ENCODE measurements at regions not wholly inside any gene's neighbourhood (a gene's known extent, or its start where the extent isn't known, plus 50 kb on each side); places are given as distances from the start of the nearest gene placed in this dataset.
A peak's percentile ranks its signal among the peaks of the same experiment; 100 is the strongest.

DNA sequence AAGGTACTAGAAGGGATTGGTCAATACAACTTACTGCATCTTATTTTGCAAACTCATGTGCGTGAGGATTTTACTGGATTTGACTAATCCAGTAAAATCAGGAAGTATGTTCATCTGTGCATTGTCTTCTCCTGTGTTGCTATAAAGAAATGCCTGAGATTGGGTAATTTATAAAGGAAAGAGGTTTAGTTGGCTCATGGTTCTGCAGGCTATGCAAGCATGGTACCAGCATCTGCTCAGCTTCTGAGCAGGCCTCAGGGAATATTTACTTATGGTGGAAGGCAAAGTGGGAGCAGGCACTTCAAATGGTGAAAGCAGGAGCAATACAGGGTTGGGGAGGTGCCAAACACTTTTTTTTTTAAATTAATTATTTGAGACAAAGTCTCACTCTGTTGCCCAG, 2199.5 kb upstream of the WWC1 start:
- Mint-ChIP-seq H3K27ac (no peak overlapping the region), H3K36me3 (no peaks in the 10 kb centered on the region), H3K4me3 (no peak overlapping the region), H3K9me3 (peaks cover 2 to 15% (median 7%) of the 10 kb centered on the region in 7 donors), H3K4me1 (no peaks in the 10 kb centered on the region), H3K27me3 (ENCODE audit: low read depth in 3 of 3) (peaks cover 0 to 3% (median 0%) of the 10 kb centered on the region in 3 donors)
- Histone ChIP-seq H3K4me3 (replicated peaks in 1 of 3; ENCODE audit: low read depth in 2 of 3, low read length in 3 of 3) (no peak overlapping the region), H3K9ac (ENCODE audit: insufficient read depth, low read length, poor library complexity, severe bottlenecking) (no peak overlapping the region), H3K36me3 (replicated peaks in 1 of 2; ENCODE audit: control insufficient read depth in 1 of 2, insufficient read depth in 2 of 2, low read length in 2 of 2) (no peaks in the 10 kb centered on the region), H3K9me3 (replicated peaks in 1 of 2; ENCODE audit: control insufficient read depth in 1 of 2, insufficient read depth in 1 of 2, low read length in 2 of 2) (peaks cover 4 to 18% of the 10 kb centered on the region in 2 donors), H3K27ac (ENCODE audit: low read depth in 1 of 2, low read length in 2 of 2) (no peak overlapping the region), H3K4me1 (ENCODE audit: control insufficient read depth in 1 of 2, insufficient read depth in 2 of 2, low read length in 2 of 2) (no peaks in the 10 kb centered on the region), H3K79me2 (ENCODE audit: insufficient read depth, low read length) (no peaks in the 10 kb centered on the region), H3K27me3 (ENCODE audit: control insufficient read depth in 2 of 2, insufficient read depth in 2 of 2, low read length in 2 of 2) (no peaks in the 10 kb centered on the region), H4K20me1 (ENCODE audit: insufficient read depth, low read length) (no peaks in the 10 kb centered on the region), H2AFZ (ENCODE audit: insufficient read depth, low read depth, low read length, poor library complexity, severe bottlenecking) (no peak overlapping the region), H3K4me2 (replicated peaks; ENCODE audit: extremely low read depth, low read length, poor library complexity, severe bottlenecking) (no peak overlapping the region)
- TF ChIP-seq, protein P1, sequence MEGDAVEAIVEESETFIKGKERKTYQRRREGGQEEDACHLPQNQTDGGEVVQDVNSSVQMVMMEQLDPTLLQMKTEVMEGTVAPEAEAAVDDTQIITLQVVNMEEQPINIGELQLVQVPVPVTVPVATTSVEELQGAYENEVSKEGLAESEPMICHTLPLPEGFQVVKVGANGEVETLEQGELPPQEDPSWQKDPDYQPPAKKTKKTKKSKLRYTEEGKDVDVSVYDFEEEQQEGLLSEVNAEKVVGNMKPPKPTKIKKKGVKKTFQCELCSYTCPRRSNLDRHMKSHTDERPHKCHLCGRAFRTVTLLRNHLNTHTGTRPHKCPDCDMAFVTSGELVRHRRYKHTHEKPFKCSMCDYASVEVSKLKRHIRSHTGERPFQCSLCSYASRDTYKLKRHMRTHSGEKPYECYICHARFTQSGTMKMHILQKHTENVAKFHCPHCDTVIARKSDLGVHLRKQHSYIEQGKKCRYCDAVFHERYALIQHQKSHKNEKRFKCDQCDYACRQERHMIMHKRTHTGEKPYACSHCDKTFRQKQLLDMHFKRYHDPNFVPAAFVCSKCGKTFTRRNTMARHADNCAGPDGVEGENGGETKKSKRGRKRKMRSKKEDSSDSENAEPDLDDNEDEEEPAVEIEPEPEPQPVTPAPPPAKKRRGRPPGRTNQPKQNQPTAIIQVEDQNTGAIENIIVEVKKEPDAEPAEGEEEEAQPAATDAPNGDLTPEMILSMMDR (IDR thresholded peaks at IDR 0.05), result no peak
- intact Hi-C loops (cut with micrococcal nuclease), result no loop called here
- no CpG with 5 or more reads among the region's 1 CpG for WGBS (ENCODE audit: insufficient coverage)
- DNase-seq, result no peak

DNA sequence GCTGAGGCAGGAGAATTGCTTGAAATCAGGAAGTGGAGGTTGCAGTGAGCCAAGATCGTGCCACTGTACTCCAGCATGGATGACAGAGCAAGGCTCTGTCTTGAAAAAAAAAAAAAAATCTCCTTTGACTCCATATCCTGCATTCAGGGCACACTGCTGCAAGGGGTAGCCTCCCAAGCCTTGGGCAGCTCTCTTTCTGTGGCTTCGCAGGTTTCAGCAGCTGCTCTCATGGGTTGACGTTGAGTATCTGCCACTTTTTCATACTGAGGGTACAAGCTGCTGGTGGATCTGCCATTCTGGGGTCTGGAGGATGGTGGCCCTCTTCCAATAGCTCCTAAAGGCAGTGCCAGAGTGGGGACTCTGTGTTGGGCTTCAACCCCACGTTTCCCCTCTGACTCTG, 2198.1 kb upstream of the WWC1 start:
- DNase-seq, result no peak

More for the DNA sequence above, 2198.1 kb upstream of the WWC1 start:
- Mint-ChIP-seq H3K4me1 (no peaks in the 10 kb centered on the region), H3K4me3 (peak overlapping the region in 1 of 2 donors; percentile 39), H3K27me3 (ENCODE audit: low read depth in 3 of 3) (peaks cover 0 to under 1% (median 0%) of the 10 kb centered on the region in 3 donors), H3K9me3 (peaks cover 0 to 15% (median 7%) of the 10 kb centered on the region in 7 donors), H3K27ac (no peak overlapping the region), H3K36me3 (no peaks in the 10 kb centered on the region)
- intact Hi-C loops (cut with micrococcal nuclease), result no loop called here
- peaks cover 4 to 18% of the 10 kb centered on the region in 2 donors for H3K9me3 ChIP-seq (replicated peaks in 1 of 2; ENCODE audit: control insufficient read depth in 1 of 2, insufficient read depth in 1 of 2, low read length in 2 of 2)
- no peak overlapping the region for H3K4me3 ChIP-seq (replicated peaks in 1 of 3; ENCODE audit: low read depth in 2 of 3, low read length in 3 of 3)
- no peaks in the 10 kb centered on the region for H3K27me3 ChIP-seq (ENCODE audit: control insufficient read depth in 2 of 2, insufficient read depth in 2 of 2, low read length in 2 of 2)
- no peaks in the 10 kb centered on the region for H3K4me1 ChIP-seq (ENCODE audit: control insufficient read depth in 1 of 2, insufficient read depth in 2 of 2, low read length in 2 of 2)
- no peak overlapping the region for H3K27ac ChIP-seq (ENCODE audit: low read depth in 1 of 2, low read length in 2 of 2)
- H3K9ac ChIP-seq (ENCODE audit: insufficient read depth, low read length, poor library complexity, severe bottlenecking), result no peak overlapping the region
- no peaks in the 10 kb centered on the region for H3K79me2 ChIP-seq (ENCODE audit: insufficient read depth, low read length)
- 89% methylated on average over 3 of the region's 4 CpGs for WGBS (ENCODE audit: insufficient coverage)
- H3K36me3 ChIP-seq (replicated peaks in 1 of 2; ENCODE audit: control insufficient read depth in 1 of 2, insufficient read depth in 2 of 2, low read length in 2 of 2), result no peaks in the 10 kb centered on the region
- TF ChIP-seq, protein P1 (IDR thresholded peaks at IDR 0.05), result no peak
- H3K4me2 ChIP-seq (replicated peaks; ENCODE audit: extremely low read depth, low read length, poor library complexity, severe bottlenecking), result no peak overlapping the region
- H2AFZ ChIP-seq (ENCODE audit: insufficient read depth, low read depth, low read length, poor library complexity, severe bottlenecking), result no peak overlapping the region
- H4K20me1 ChIP-seq (ENCODE audit: insufficient read depth, low read length), result no peaks in the 10 kb centered on the region

All from CD14-positive monocyte (primary cell).